ENCODE measurements at regions not wholly inside any gene's neighbourhood (a gene's known extent, or its start where the extent isn't known, plus 50 kb on each side); places are given as distances from the start of the nearest gene placed in this dataset.
"Not testable (repeated sequence)": the region's sequence is repeated elsewhere in the genome, so short reads cannot be mapped to it uniquely, and the experiment has no call there.

GRCh38 chrX:99988532-99988931, 421.5 kb downstream of the PCDH19 start:
- not testable (repeated sequence) for DNase-seq (ENCODE audit: low read depth in 2 of 2); H3K4me3 ChIP-seq (replicated peaks in 1 of 2; ENCODE audit: low read depth in 2 of 2, low read length in 2 of 2)

GRCh38 chrX:99973572-99974226, 436.4 kb downstream of the PCDH19 start:
- DNase-seq (ENCODE audit: low read depth in 2 of 2) = no peak
- no peak for TF ChIP-seq CTCF (IDR thresholded peaks at IDR 0.05; ENCODE audit: low read depth, low read length)
- H3K4me3 ChIP-seq (replicated peaks in 1 of 2; ENCODE audit: low read depth in 2 of 2, low read length in 2 of 2) = no peak overlapping the region

- H3K4me3 ChIP-seq (replicated peaks in 1 of 2; ENCODE audit: low read depth in 2 of 2, low read length in 2 of 2) = no peak overlapping the region
- TF ChIP-seq CTCF (IDR thresholded peaks at IDR 0.05; ENCODE audit: low read depth, low read length) = no peak
- no peak for DNase-seq (ENCODE audit: low read depth in 2 of 2)
Measured at GRCh38 chrX:99939883-99940232, 470.2 kb downstream of the PCDH19 start.

- H3K4me3 ChIP-seq (replicated peaks in 1 of 2; ENCODE audit: low read depth in 2 of 2, low read length in 2 of 2) = not testable (repeated sequence)
Measured at GRCh38 chrX:99939206-99939882, 470.7 kb downstream of the PCDH19 start.

GRCh38 chrX:99938464-99938863, 471.6 kb downstream of the PCDH19 start:
- H3K4me3 ChIP-seq (replicated peaks in 1 of 2; ENCODE audit: low read depth in 2 of 2, low read length in 2 of 2) = no peak overlapping the region
- TF ChIP-seq CTCF (IDR thresholded peaks at IDR 0.05; ENCODE audit: low read depth, low read length) = no peak

More at GRCh38 chrX:99939206-99939882, 470.7 kb downstream of the PCDH19 start:
- not testable (repeated sequence) for DNase-seq (ENCODE audit: low read depth in 2 of 2)

GRCh38 chrX:99933865-99934264, 476.2 kb downstream of the PCDH19 start:
- TF ChIP-seq CTCF (IDR thresholded peaks at IDR 0.05; ENCODE audit: low read depth, low read length) = no peak
- H3K4me3 ChIP-seq (replicated peaks in 1 of 2; ENCODE audit: low read depth in 2 of 2, low read length in 2 of 2) = no peak overlapping the region
- no peak for DNase-seq (ENCODE audit: low read depth in 2 of 2)

More at GRCh38 chrX:99938464-99938863, 471.6 kb downstream of the PCDH19 start:
- no peak for DNase-seq (ENCODE audit: low read depth in 2 of 2)

GRCh38 chrX:99914635-99915034, 495.4 kb downstream of the PCDH19 start:
- no peak overlapping the region for H3K4me3 ChIP-seq (replicated peaks in 1 of 2; ENCODE audit: low read depth in 2 of 2, low read length in 2 of 2)
- TF ChIP-seq CTCF (IDR thresholded peaks at IDR 0.05; ENCODE audit: low read depth, low read length) = no peak

GRCh38 chrX:99913611-99914010, 496.5 kb downstream of the PCDH19 start:
- DNase-seq (ENCODE audit: low read depth in 2 of 2) = no peak
- no peak overlapping the region for H3K4me3 ChIP-seq (replicated peaks in 1 of 2; ENCODE audit: low read depth in 2 of 2, low read length in 2 of 2)
- TF ChIP-seq CTCF (IDR thresholded peaks at IDR 0.05; ENCODE audit: low read depth, low read length) = no peak

More at GRCh38 chrX:99914635-99915034, 495.4 kb downstream of the PCDH19 start:
- no peak for DNase-seq (ENCODE audit: low read depth in 2 of 2)
